ENCODE measurements at regions not wholly inside any gene's neighbourhood (a gene's known extent, or its start where the extent isn't known, plus 50 kb on each side); places are given as distances from the start of the nearest gene placed in this dataset.

DNA sequence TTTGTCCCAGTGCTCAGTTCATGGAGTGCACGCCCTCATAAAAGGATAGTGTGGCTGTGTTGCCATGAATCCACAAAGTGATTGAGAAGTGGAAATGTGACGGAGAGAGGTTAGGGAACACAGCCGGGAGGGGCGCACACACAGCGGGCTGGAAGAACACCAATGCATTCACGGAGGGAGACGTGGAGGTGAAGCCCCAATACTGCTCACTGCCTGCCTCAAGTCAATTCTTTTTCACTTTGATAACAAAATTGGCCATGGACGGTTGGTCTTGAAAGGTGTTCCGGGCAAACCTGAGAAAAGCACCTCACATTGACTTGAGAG lies 424.1 kb downstream of the MED10 start:
- peaks cover 7% of the 10 kb centered on the region for H3K9me3 Mint-ChIP-seq
- peaks cover 6% of the 10 kb centered on the region for H3K36me3 Mint-ChIP-seq
- no peak overlapping the region for H3K4me3 Mint-ChIP-seq
- DNase-seq (ENCODE audit: low spot score in 2 of 2), result no peak
- no peak for ATAC-seq (ENCODE audit: low read depth)
- H3K27ac Mint-ChIP-seq, result no peak overlapping the region
- peaks cover 27% of the 10 kb centered on the region for H3K27me3 Mint-ChIP-seq
- H3K4me1 Mint-ChIP-seq, result no peaks in the 10 kb centered on the region

DNA sequence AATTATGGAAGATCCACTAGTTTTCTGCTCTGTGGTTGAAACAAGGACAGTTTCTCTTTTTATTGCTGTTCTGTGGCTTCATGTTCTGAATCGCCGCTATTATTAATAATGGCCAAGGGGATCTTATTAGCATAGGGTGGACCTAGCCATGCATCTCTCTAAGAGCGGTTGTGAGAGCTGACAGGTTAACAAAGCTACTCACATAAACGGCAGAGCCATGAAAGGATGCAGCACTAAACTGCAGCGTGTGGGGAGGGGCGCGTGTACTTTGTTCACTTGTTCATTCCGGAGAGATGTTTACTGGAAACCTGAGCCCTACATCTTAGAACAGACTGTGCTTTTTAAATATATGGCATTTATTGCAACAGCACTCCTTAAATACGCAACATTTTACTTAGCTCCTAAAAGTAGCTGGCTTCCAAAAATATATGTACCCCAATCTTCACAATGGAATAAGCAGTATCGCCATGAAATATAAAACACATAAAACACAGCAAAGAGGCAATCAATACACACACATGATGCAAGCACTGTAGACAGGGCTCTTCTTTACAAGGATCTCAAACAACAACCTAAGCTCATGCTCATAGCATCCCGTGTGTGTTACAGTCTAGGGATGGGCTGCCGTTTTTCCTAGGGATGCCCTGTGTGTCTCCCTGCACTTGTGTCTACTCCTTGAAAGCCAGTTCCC lies 424.6 kb downstream of the MED10 start:
- Mint-ChIP-seq H3K27me3 (peaks cover 27% of the 10 kb centered on the region), H3K27ac (no peak overlapping the region), H3K4me3 (no peak overlapping the region), H3K9me3 (peaks cover 7% of the 10 kb centered on the region), H3K4me1 (no peaks in the 10 kb centered on the region), H3K36me3 (peaks cover 6% of the 10 kb centered on the region)
- DNase-seq (ENCODE audit: low spot score in 2 of 2) (no peak), ATAC-seq (ENCODE audit: low read depth) (no peak)

DNA sequence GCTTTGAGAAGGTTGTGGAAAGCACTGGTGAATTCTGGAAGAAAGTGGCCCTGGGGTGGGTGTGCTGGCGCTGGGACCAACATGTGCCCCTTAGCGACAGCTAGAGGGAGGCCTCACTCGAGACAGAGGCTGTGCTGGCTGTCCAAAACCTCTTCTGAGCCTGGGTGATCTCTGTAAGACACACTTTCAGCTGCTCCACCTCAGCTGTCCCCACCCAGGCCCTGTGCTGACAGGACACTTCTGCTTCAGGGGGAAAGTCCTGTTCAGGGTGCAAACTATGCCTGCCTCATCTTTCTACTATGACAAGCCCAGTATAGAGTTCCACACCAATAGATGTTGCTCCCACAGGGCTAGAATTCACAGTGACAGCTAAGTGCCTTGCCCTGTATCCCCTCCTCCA lies 426.4 kb downstream of the MED10 start:
- H3K4me1 Mint-ChIP-seq, result no peaks in the 10 kb centered on the region
- DNase-seq (ENCODE audit: low spot score in 2 of 2), result no peak
- ATAC-seq (ENCODE audit: low read depth), result no peak
- H3K9me3 Mint-ChIP-seq, result peaks cover 5% of the 10 kb centered on the region
- no peak overlapping the region for H3K27ac Mint-ChIP-seq
- H3K4me3 Mint-ChIP-seq, result no peak overlapping the region
- H3K27me3 Mint-ChIP-seq, result peaks cover 19% of the 10 kb centered on the region
- H3K36me3 Mint-ChIP-seq, result peaks cover 2% of the 10 kb centered on the region

DNA sequence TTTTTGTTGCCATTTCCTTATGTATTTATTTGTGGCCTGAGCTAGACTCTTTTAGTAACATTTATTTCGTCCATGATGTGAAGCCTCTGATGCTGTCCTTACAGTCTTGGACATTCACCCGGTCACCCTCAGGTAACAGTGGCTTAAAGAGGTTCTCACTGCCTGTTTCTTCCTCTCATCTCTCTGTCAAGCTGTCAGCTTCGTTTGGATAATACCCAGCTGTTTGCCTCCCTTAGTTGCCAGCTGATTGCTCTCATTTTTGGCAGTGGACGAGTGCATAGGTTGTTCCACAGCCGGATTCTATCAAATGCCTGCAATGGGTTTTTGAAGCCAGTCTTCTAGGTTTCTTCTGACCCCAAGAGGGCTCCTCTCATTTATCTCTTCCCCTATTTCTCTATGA lies 427.7 kb downstream of the MED10 start:
- peaks cover 2% of the 10 kb centered on the region for H3K36me3 Mint-ChIP-seq
- peaks cover 5% of the 10 kb centered on the region for H3K9me3 Mint-ChIP-seq
- ATAC-seq (ENCODE audit: low read depth), result no peak
- no peak overlapping the region for H3K4me3 Mint-ChIP-seq
- no peak for DNase-seq (ENCODE audit: low spot score in 2 of 2)
- no peak overlapping the region for H3K27ac Mint-ChIP-seq
- no peaks in the 10 kb centered on the region for H3K4me1 Mint-ChIP-seq
- H3K27me3 Mint-ChIP-seq, result peaks cover 16% of the 10 kb centered on the region

DNA sequence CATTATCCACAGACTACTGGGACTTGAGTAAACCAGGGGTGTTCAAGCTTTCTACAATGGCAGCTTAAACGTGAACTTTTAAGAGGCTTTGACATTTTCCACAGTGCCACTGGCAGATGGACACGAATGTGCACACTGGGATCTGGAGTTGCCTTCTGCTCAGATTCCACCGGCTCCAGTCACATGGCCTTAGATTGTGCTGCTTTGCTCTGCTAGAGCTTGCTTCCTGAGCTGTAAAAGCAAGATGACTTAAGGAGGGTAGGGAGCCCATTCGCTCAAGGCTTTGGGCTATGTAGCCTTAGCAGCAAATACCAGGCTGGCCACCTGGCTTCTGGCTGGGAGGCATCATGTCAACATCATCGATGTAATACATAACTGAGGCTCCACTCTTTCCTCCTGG lies 436.9 kb downstream of the MED10 start:
- Mint-ChIP-seq H3K36me3 (no peaks in the 10 kb centered on the region), H3K4me3 (no peak overlapping the region), H3K9me3 (no peaks in the 10 kb centered on the region), H3K27ac (no peak overlapping the region), H3K4me1 (no peaks in the 10 kb centered on the region), H3K27me3 (peaks cover 3% of the 10 kb centered on the region)
- no peak for ATAC-seq (ENCODE audit: low read depth)
- DNase-seq (ENCODE audit: low spot score in 2 of 2), result no peak

DNA sequence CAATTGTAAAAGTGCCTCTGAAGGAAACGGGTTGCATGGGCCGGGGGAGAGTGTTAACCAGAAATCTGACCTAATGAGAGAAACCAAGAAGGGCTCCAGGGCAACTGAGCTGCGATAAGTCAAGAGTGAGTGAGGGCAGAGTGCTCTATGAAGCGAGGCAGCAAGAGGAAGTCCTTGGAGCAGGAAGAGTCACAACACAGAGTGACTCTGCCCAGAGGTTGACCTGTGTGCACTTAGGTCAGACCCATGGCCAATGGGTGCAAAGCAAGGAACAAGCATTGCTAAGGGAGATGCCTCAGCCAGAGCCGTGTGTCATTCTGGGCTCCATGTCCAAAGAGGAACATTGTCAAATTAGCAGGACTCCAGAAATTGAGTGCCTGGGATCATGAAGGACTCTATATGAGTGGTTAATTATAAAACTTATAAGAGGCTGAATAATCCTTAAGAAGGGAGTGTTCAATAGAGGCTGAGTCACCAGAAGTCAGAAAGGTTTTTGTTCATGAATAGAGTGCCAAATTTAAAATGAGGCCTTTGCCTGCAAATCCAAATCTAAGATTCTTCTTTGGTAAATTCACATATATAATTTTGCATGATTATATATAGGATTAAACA lies 438.5 kb downstream of the MED10 start:
- H3K4me3 Mint-ChIP-seq, result no peak overlapping the region
- no peak for DNase-seq (ENCODE audit: low spot score in 2 of 2)
- peaks cover 5% of the 10 kb centered on the region for H3K27me3 Mint-ChIP-seq
- H3K36me3 Mint-ChIP-seq, result peaks cover 4% of the 10 kb centered on the region
- ATAC-seq (ENCODE audit: low read depth), result no peak
- peaks cover 2% of the 10 kb centered on the region for H3K9me3 Mint-ChIP-seq
- no peak overlapping the region for H3K27ac Mint-ChIP-seq
- no peaks in the 10 kb centered on the region for H3K4me1 Mint-ChIP-seq

DNA sequence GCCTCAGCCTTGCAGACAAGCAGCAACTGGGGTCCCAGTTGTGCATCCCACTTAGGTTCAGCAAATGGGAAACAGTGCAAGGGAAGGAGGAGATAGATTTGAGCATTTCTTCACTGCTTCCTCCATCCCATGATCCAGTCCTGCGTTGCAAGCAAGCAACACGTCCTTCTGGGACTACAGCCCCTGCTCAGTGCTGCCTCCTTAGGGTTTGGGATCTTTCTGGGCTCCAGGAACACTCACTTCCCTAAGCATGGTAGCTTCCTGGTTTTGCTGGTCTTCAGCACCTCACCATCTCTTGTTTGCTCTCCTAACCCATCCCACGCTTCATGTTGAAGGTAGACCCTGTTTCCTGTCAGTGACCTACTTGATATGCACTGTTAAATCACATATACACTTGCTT lies 444.7 kb downstream of the MED10 start:
- no peak for ATAC-seq (ENCODE audit: low read depth)

DNA sequence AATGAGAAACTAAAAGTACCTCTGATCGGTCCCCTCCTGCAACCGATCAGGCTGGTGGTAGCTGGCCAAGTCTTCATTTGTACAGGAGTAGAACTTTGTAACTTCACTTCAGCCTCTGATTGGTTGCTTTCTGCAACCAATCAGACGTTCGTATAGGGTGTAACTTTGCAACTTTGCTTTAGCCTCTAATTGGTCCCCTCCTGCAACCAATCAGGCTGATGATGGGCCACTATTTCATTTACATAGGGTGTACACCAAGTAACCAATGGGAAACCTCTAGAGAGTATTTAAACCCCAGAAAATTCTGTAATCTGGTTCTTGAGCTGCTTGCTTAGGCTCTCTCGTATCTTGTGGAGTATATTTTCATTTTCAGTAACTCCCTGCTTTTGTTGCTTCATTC lies 445.5 kb downstream of the MED10 start:
- Mint-ChIP-seq H3K9me3 (peaks cover 2% of the 10 kb centered on the region), H3K27me3 (peaks cover 5% of the 10 kb centered on the region), H3K36me3 (peaks cover 4% of the 10 kb centered on the region), H3K4me1 (no peaks in the 10 kb centered on the region), H3K27ac (no peak overlapping the region), H3K4me3 (no peak overlapping the region)
- no peak for ATAC-seq (ENCODE audit: low read depth)
- DNase-seq (ENCODE audit: low spot score in 2 of 2), result no peak

More for the DNA sequence above, 444.7 kb downstream of the MED10 start:
- Mint-ChIP-seq H3K27ac (no peak overlapping the region), H3K27me3 (peaks cover 5% of the 10 kb centered on the region), H3K36me3 (peaks cover 4% of the 10 kb centered on the region), H3K4me3 (no peak overlapping the region), H3K4me1 (no peaks in the 10 kb centered on the region), H3K9me3 (peaks cover 2% of the 10 kb centered on the region)
- no peak for DNase-seq (ENCODE audit: low spot score in 2 of 2)

DNA sequence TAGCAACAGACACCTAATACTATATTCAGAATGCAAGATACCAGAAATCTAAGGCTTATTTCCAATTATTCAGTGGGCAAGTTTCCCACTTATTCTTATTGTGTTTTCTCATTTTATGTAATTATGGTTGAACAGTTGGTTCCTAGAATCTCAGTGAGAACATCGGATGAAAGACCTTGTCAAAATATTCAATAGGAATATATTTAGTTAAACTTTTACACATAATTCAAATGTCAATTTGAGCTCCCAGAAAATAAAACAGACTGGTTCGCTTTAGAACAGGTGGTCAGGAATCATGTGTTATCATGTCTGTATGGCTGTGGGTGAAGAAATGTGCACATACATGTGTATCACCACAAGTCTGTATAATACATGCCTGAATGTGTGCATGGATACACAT lies 447.8 kb downstream of the MED10 start:
- Mint-ChIP-seq H3K27ac (no peak overlapping the region), H3K4me1 (no peaks in the 10 kb centered on the region), H3K36me3 (peaks cover under 1% of the 10 kb centered on the region), H3K4me3 (no peak overlapping the region), H3K9me3 (no peaks in the 10 kb centered on the region), H3K27me3 (peaks cover 2% of the 10 kb centered on the region)
- DNase-seq (ENCODE audit: low spot score in 2 of 2) (no peak), ATAC-seq (ENCODE audit: low read depth) (no peak)

DNA sequence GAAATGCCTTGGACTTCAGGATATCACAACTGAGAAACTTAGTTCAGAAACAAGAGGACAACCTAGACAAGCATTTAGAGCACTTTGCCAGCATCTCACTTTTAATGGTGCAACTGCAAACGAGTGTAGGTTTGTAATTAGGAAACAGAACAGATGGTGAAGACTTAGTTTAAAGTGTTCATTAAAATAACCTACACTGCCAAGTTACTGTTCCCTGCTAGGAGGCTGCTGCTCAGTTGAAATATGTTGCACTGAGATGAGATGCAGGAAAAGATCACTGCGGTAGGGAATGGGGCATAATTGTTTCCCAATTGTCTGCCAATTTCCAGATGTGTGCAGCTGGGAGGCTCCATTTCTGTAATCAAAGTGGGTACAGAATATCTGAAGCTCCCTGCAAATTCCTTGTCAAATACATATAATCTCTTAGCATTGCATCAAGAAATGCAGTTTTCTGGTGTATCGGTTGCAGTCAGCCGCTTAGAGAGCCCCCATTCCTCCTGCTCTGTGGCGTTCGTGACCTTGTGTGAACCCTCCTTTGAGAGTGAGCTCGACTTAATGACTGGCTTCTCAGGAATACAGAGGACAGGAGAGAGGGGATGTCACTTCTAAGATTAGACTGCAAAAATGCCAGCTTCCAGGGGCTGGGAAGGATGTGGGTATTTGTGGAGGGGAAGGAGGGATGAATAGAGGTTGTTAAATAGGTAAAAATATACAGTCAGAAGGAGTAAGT lies 448.9 kb downstream of the MED10 start:
- Mint-ChIP-seq H3K27ac (no peak overlapping the region), H3K9me3 (no peaks in the 10 kb centered on the region), H3K36me3 (no peaks in the 10 kb centered on the region), H3K27me3 (peaks cover 2% of the 10 kb centered on the region), H3K4me3 (no peak overlapping the region), H3K4me1 (no peaks in the 10 kb centered on the region)
- ATAC-seq (ENCODE audit: low read depth) (no peak), DNase-seq (ENCODE audit: low spot score in 2 of 2) (no peak)

DNA sequence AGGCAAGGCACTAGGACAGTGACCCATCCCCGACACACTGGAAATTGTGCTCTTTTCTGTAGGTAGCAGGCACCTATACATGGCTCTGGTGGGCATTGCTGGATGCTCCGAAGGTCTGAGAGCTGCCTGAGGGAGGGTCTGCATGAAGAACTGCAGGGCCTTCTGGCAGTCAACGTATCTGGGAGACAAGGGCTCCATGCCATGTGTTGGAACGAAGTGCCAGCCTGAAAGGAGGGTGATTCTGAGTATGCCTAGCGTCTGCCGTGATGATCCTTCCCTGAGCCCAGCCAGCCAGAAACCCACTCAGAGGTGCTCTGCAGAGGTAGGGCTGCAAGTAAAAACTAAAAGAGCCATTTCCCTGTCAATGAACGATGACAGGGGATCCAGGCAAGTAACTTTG lies 453.2 kb downstream of the MED10 start:
- ATAC-seq (ENCODE audit: low read depth) (no peak), DNase-seq (ENCODE audit: low spot score in 2 of 2) (no peak)
- Mint-ChIP-seq H3K4me1 (no peaks in the 10 kb centered on the region), H3K36me3 (no peaks in the 10 kb centered on the region), H3K4me3 (no peak overlapping the region), H3K27me3 (peaks cover 2% of the 10 kb centered on the region), H3K9me3 (no peaks in the 10 kb centered on the region), H3K27ac (no peak overlapping the region)

DNA sequence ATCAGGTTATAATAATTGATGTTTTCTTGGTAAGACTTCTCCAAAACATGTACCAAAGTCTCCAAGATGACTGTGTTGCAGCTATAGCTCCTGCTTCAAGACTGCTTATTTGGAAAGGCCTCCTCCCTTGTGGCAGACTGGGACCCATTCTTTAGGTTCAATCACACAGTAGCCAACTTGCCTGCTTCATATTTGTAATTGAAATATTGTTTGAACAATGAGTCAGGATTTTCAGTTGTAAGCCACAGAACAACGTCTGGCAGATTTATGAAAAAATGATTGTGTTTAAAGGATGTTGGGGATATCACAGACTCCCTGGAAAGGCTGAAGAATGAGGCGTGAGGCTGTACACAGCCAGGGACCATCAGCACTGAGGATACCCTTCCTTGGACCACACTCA lies 458.9 kb downstream of the MED10 start:
- Mint-ChIP-seq H3K27me3 (no peaks in the 10 kb centered on the region), H3K4me1 (no peaks in the 10 kb centered on the region), H3K36me3 (no peaks in the 10 kb centered on the region), H3K9me3 (no peaks in the 10 kb centered on the region), H3K27ac (no peak overlapping the region), H3K4me3 (no peak overlapping the region)
- DNase-seq (ENCODE audit: low spot score in 2 of 2) (no peak), ATAC-seq (ENCODE audit: low read depth) (no peak)

DNA sequence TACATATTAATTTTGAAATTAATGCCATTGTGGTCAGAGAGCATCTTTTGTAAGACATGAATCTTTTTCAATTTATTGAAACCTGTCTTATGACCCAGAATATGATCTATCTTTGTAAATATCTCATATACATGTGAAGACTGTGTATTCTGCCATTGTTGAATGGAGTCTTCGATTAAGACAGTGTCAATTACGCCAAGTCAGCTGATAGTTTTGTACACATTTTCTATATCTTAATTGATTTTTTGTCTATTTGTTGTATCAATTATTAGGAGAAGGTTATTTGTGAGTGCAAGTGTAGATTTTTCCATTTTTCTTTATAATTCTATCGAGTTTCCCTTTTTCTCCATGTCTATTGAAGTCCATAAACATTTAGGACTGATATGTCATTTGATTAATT lies 471.6 kb downstream of the MED10 start:
- Mint-ChIP-seq H3K4me3 (no peak overlapping the region), H3K36me3 (peaks cover 4% of the 10 kb centered on the region), H3K27ac (no peak overlapping the region), H3K27me3 (peaks cover 12% of the 10 kb centered on the region), H3K4me1 (no peaks in the 10 kb centered on the region), H3K9me3 (peaks cover 4% of the 10 kb centered on the region)
- ATAC-seq (ENCODE audit: low read depth) (no peak), DNase-seq (ENCODE audit: low spot score in 2 of 2) (no peak)

DNA sequence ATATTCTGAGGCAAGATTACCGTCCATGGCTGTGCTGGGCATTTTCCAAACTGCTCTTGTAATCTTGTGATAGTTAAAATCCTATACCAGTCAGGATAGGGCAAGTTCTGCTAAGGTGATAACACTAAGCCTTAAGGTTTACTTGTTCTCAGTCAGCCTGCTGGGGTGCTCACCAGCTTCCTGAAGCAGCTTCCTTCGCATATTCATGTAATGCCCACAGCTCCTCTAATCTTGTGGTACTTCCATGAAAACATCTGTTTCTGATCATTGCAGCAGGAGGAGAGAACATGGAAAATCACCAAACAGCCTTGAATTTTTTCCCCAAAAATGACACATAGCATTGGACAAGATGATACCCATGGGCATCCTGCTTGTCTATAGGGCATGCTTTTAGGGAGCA lies 473.2 kb downstream of the MED10 start:
- peaks cover 12% of the 10 kb centered on the region for H3K27me3 Mint-ChIP-seq
- H3K4me1 Mint-ChIP-seq, result no peaks in the 10 kb centered on the region
- H3K36me3 Mint-ChIP-seq, result peaks cover 4% of the 10 kb centered on the region
- peaks cover 6% of the 10 kb centered on the region for H3K9me3 Mint-ChIP-seq
- no peak overlapping the region for H3K27ac Mint-ChIP-seq
- no peak for ATAC-seq (ENCODE audit: low read depth)
- DNase-seq (ENCODE audit: low spot score in 2 of 2), result no peak
- no peak overlapping the region for H3K4me3 Mint-ChIP-seq

DNA sequence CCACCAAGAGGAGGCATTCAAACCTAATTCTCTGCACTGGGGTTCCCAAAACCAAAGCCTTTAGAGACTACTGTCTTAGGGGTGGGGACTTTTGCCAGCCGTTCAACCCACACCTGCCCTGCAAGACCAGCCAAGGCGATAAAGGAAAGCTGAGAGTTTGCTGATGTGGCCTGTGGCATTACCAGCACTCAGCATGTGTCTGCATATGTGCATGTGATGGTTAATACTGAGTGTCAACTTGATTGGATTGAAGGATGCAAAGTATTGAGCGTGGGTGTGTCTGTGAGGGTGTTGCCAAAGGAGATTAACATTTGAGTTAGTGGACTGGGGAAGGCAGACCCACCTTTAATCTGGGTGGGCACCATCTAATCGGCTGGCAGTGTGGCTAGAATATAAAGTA lies 474.2 kb downstream of the MED10 start:
- peaks cover 6% of the 10 kb centered on the region for H3K9me3 Mint-ChIP-seq
- no peaks in the 10 kb centered on the region for H3K4me1 Mint-ChIP-seq
- H3K36me3 Mint-ChIP-seq, result peaks cover 4% of the 10 kb centered on the region
- no peak overlapping the region for H3K4me3 Mint-ChIP-seq
- peaks cover 10% of the 10 kb centered on the region for H3K27me3 Mint-ChIP-seq
- DNase-seq (ENCODE audit: low spot score in 2 of 2) (no peak), ATAC-seq (ENCODE audit: low read depth) (no peak)
- H3K27ac Mint-ChIP-seq, result no peak overlapping the region
